Spleen (tissue), 11 donors: ENCODE measurements at regions not wholly inside any gene's neighbourhood (a gene's known extent, or its start where the extent isn't known, plus 50 kb on each side); places are given as distances from the start of the nearest gene placed in this dataset.
"Not testable (repeated sequence)": the region's sequence is repeated elsewhere in the genome, so short reads cannot be mapped to it uniquely, and the experiment has no call there.

Experiments
- DNase-seq: peaks from one replicate; pipeline ENCODE4 v3.0.0-alpha.2; 2020
- H3K27ac ChIP-seq, 8 donors: fragments of 200-600 bp; sonication (generic) in 7 of 8; 1 replicate in 4 of 8; 2 replicates in 4 of 8; pipeline versions ENCODE4 v1.5.0 to v1.8.0; 2016 to 2021; ENCODE audit warnings: inconsistent platforms in 4 of 8, mild to moderate bottlenecking in 4 of 8, moderate library complexity in 1 of 8
- H3K27me3 ChIP-seq, 7 donors: fragments of 200-600 bp; sonication (generic) in 6 of 7; replicated peaks in 1 of 7; 1 replicate in 4 of 7; 2 replicates in 3 of 7; pipeline versions ENCODE4 v1.5.0 to v1.8.0; 2016 to 2021; ENCODE audit warnings: inconsistent platforms in 3 of 7, mild to moderate bottlenecking in 1 of 7
- H3K36me3 ChIP-seq, 6 donors: fragments of 200-600 bp; sonication (generic) in 5 of 6; 1 replicate in 4 of 6; 2 replicates in 2 of 6; pipeline versions ENCODE4 v1.5.0 to v1.8.0; 2016 to 2021; ENCODE audit warnings: inconsistent platforms in 2 of 6
- H3K4me1 ChIP-seq, 6 donors: fragments of 200-600 bp; sonication (generic) in 5 of 6; 1 replicate in 3 of 6; 2 replicates in 3 of 6; pipeline versions ENCODE4 v1.5.0 to v1.8.0; 2016 to 2021; ENCODE audit warnings: inconsistent platforms in 3 of 6
- H3K4me3 ChIP-seq, 8 donors: fragments of 200-600 bp; sonication (generic) in 7 of 8; 1 replicate in 4 of 8; 2 replicates in 4 of 8; pipeline versions ENCODE4 v1.5.0 to v1.8.0; 2016 to 2021; ENCODE audit warnings: inconsistent platforms in 4 of 8, mild to moderate bottlenecking in 4 of 8, moderate library complexity in 2 of 8
- H3K9me3 ChIP-seq, 8 donors: fragments of 200-600 bp; sonication (generic) in 7 of 8; 1 replicate in 4 of 8; 2 replicates in 4 of 8; pipeline versions ENCODE4 v1.5.0 to v1.8.0; 2016 to 2021; ENCODE audit warnings: inconsistent platforms in 4 of 8
- POLR2A ChIP-seq, 3 donors: fragments of 450-650 bp; IDR thresholded peaks; one replicate each; pipeline ENCODE4 v1.5.1; 2017; ENCODE audit warnings: antibody characterized with exemption in 3 of 3, mild to moderate bottlenecking in 1 of 3
- POLR2AphosphoS5 ChIP-seq, 3 donors: sonication (generic); formaldehyde crosslinking; IDR thresholded peaks; one replicate each; pipeline ENCODE4 v1.5.1; 2017; ENCODE audit warnings: antibody characterized with exemption in 3 of 3
- WGBS, 5 donors: extraction: QIAGEN DNeasy Blood & Tissue Kit in 3 of 5; methylation state at CpG; one replicate each; pipeline versions ENCODE4 v1.1.5 to v1.1.7; 2013 to 2018; 5-methylcytosine and 5-hydroxymethylcytosine counted together
- intact Hi-C: fragments of 100-400 bp; cut with DNase I; formaldehyde crosslinking; loops from one replicate; pipeline ENCODE4 v1.15.0; 2023; ENCODE audit warnings: low total_unique reads
- TF ChIP-seq, protein P1 (sequence below), 11 experiments: fragments of 200-600 bp in 7 of 11; fragments of 450-650 bp in 4 of 11; sonication (generic) in 4 of 11; IDR thresholded peaks in 8 of 11; conservative IDR thresholded peaks in 3 of 11; 1 replicate in 7 of 11; 2 replicates in 4 of 11; pipeline versions ENCODE4 v1.4.0 to v1.8.0; 2016 to 2021; ENCODE audit warnings: antibody characterized with exemption in 11 of 11, inconsistent platforms in 4 of 11, mild to moderate bottlenecking in 1 of 11
- donor health status: healthy with polysubstance abuse.
- donor health status: DM: no; HTN: no; CAD: no; lungs with moderate emphysema.
- donor health status: DM: no; HTN: no; CAD: no.
- donor health status: Bipolar disorder and iron deficiency.
- donor health status: healthy.
- donor health status: DM: no; HTN: no; CAD: no.
- donor health status: DM: yes; HTN: yes; CAD: no.

- intact Hi-C loops = no loop called here
- 57 to 79% (median 63%) methylated on average over 4 to 5 of the region's 5 CpGs for WGBS, 5 donors
- TF ChIP-seq POLR2A (IDR thresholded peaks at IDR 0.05) (no peak), POLR2AphosphoS5 (IDR thresholded peaks at IDR 0.05) (no peak)
- TF ChIP-seq, protein P1, sequence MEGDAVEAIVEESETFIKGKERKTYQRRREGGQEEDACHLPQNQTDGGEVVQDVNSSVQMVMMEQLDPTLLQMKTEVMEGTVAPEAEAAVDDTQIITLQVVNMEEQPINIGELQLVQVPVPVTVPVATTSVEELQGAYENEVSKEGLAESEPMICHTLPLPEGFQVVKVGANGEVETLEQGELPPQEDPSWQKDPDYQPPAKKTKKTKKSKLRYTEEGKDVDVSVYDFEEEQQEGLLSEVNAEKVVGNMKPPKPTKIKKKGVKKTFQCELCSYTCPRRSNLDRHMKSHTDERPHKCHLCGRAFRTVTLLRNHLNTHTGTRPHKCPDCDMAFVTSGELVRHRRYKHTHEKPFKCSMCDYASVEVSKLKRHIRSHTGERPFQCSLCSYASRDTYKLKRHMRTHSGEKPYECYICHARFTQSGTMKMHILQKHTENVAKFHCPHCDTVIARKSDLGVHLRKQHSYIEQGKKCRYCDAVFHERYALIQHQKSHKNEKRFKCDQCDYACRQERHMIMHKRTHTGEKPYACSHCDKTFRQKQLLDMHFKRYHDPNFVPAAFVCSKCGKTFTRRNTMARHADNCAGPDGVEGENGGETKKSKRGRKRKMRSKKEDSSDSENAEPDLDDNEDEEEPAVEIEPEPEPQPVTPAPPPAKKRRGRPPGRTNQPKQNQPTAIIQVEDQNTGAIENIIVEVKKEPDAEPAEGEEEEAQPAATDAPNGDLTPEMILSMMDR (IDR thresholded peaks at IDR 0.05 in 8 of 11, conservative IDR thresholded peaks at IDR 0.05 in 3 of 11) = no peak
Measured at GRCh38 chr11:116035977-116036376, 531.8 kb upstream of the CADM1 start.

DNA sequence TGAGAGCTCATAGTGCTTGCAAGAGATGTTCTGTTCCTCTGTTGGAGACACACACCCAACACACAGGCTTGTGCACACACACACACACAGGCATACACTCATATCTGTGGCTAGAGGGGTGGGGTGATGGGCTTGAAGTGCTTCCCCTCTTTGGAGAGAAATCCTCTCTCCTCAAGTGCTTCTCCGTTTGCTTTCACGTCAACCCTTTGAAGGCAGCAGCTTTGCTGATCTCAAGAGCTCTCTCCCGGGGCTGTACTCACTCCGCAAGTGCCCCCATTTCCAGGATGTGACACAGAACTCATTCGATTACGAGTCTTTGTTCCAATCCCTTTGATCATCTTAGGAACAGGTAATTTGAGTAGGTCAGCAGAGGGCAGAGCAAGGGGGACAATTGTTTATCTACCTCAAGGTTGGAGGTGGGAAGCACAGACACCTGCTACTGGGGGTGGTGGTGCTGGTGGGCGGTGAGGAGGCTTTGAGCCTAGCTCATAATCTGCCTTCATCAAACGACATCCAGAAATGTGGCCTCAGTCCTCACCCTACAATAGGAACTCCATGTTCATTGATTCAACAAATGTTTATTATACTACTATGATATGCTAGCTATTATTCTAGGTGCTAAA, 529.8 kb upstream of the CADM1 start:
- no peaks in the 10 kb centered on the region for H3K9me3 ChIP-seq
- no peak for TF ChIP-seq POLR2A (IDR thresholded peaks at IDR 0.05)
- no peak for TF ChIP-seq POLR2AphosphoS5 (IDR thresholded peaks at IDR 0.05)
- TF ChIP-seq, protein P1 (IDR thresholded peaks at IDR 0.05 in 8 of 11, conservative IDR thresholded peaks at IDR 0.05 in 3 of 11) = no peak
- no peak overlapping the region for H3K4me3 ChIP-seq
- 27 to 43% (median 37%) methylated on average over 8 of the region's 8 CpGs for WGBS, 5 donors
- no peaks in the 10 kb centered on the region for H3K4me1 ChIP-seq
- DNase-seq = no peak
- intact Hi-C loops = no loop called here
- H3K36me3 ChIP-seq = no peaks in the 10 kb centered on the region
- H3K27ac ChIP-seq = no peak overlapping the region
- H3K27me3 ChIP-seq = no peaks in the 10 kb centered on the region

More at GRCh38 chr11:116035977-116036376, 531.8 kb upstream of the CADM1 start:
- Histone ChIP-seq H3K4me1 (no peaks in the 10 kb centered on the region), H3K27me3 (no peaks in the 10 kb centered on the region), H3K36me3 (no peaks in the 10 kb centered on the region), H3K27ac (no peak overlapping the region), H3K4me3 (no peak overlapping the region), H3K9me3 (no peaks in the 10 kb centered on the region)
- no peak for DNase-seq

DNA sequence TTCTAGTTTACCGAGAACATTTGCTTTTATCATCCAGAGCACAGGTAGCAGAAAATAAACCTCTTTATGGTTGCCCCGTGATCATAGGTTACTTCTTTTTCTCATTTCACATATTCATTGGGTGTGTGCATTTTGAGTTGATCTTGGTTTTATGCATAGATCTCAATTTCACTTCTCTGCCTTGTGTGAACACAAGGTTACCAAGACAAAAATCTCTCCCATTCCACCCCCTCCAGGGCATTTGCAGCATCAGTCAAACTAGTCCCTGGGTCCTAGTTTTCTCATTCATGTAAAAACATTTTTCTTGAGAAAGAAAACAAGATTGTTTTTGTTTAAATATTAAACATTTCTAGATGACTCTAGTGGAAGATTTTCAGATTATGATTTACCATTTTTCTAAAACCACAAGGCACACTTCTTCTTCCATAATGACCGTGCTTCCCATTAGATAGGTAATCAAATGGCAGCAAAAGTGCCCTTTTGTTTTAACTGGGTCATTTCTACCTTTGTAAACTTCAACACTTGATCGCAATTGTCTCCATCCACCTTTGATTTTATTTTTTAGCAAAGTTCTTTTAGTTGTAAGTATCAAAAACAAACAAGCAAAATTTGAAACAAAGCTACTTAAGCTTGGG, 526.6 kb upstream of the CADM1 start:
- TF ChIP-seq POLR2AphosphoS5 (IDR thresholded peaks at IDR 0.05) = no peak
- TF ChIP-seq, protein P1 (IDR thresholded peaks at IDR 0.05 in 8 of 11, conservative IDR thresholded peaks at IDR 0.05 in 3 of 11) = no peak
- TF ChIP-seq POLR2A (IDR thresholded peaks at IDR 0.05) = no peak
- no peak overlapping the region for H3K4me3 ChIP-seq
- no peaks in the 10 kb centered on the region for H3K9me3 ChIP-seq
- H3K27ac ChIP-seq = no peak overlapping the region
- no peaks in the 10 kb centered on the region for H3K27me3 ChIP-seq
- intact Hi-C loops = no loop called here
- DNase-seq = no peak
- no peaks in the 10 kb centered on the region for H3K36me3 ChIP-seq
- H3K4me1 ChIP-seq = no peaks in the 10 kb centered on the region
- WGBS, 5 donors = 72 to 89% (median 80%) methylated on average over 4 of the region's 4 CpGs

DNA sequence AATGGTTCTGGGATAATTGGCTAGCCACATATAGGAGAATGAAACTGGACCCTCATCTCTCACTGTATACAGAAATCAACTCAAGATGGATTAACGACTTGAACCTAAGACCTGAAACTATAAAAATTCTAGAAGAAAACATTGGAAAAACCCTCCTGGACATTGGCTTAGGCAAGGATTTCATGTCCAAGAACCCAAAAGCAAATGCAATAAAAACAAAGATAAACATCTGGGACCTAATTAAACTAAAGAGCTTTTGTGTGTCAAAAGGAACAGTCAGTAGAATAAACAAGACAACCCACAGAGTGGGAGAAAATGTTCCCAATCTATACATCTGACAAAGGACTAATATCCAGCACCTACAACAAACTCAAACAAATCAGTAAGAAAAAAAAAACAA, 524.3 kb upstream of the CADM1 start:
- H3K9me3 ChIP-seq, intact Hi-C loops, H3K27ac ChIP-seq, H3K36me3 ChIP-seq, H3K4me1 ChIP-seq, DNase-seq, H3K4me3 ChIP-seq: not testable (repeated sequence)
- peaks cover 0 to 12% (median 0%) of the 10 kb centered on the region in 7 donors for H3K27me3 ChIP-seq
- WGBS, 5 donors = 53 to 79% (median 63%) methylated on average over 1 of the region's 1 CpG
